ENCODE measurements at regions not wholly inside any gene's neighbourhood (a gene's known extent, or its start where the extent isn't known, plus 50 kb on each side); places are given as distances from the start of the nearest gene placed in this dataset.

GRCh38 chr3:176428552-176428951 is 768.7 kb downstream of the TBL1XR1 start:
- TF ChIP-seq, protein P1, sequence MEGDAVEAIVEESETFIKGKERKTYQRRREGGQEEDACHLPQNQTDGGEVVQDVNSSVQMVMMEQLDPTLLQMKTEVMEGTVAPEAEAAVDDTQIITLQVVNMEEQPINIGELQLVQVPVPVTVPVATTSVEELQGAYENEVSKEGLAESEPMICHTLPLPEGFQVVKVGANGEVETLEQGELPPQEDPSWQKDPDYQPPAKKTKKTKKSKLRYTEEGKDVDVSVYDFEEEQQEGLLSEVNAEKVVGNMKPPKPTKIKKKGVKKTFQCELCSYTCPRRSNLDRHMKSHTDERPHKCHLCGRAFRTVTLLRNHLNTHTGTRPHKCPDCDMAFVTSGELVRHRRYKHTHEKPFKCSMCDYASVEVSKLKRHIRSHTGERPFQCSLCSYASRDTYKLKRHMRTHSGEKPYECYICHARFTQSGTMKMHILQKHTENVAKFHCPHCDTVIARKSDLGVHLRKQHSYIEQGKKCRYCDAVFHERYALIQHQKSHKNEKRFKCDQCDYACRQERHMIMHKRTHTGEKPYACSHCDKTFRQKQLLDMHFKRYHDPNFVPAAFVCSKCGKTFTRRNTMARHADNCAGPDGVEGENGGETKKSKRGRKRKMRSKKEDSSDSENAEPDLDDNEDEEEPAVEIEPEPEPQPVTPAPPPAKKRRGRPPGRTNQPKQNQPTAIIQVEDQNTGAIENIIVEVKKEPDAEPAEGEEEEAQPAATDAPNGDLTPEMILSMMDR (IDR thresholded peaks at IDR 0.05), result no peak
- TF ChIP-seq POLR2A (IDR thresholded peaks at IDR 0.05), result no peak

Data from thyroid gland (tissue), 4 donors.